ENCODE measurements at regions not wholly inside any gene's neighbourhood (a gene's known extent, or its start where the extent isn't known, plus 50 kb on each side); places are given as distances from the start of the nearest gene placed in this dataset.

GRCh38 chr15:47570881-47571640, 146.2 kb upstream of the SEMA6D start:
- TF ChIP-seq, protein P1, sequence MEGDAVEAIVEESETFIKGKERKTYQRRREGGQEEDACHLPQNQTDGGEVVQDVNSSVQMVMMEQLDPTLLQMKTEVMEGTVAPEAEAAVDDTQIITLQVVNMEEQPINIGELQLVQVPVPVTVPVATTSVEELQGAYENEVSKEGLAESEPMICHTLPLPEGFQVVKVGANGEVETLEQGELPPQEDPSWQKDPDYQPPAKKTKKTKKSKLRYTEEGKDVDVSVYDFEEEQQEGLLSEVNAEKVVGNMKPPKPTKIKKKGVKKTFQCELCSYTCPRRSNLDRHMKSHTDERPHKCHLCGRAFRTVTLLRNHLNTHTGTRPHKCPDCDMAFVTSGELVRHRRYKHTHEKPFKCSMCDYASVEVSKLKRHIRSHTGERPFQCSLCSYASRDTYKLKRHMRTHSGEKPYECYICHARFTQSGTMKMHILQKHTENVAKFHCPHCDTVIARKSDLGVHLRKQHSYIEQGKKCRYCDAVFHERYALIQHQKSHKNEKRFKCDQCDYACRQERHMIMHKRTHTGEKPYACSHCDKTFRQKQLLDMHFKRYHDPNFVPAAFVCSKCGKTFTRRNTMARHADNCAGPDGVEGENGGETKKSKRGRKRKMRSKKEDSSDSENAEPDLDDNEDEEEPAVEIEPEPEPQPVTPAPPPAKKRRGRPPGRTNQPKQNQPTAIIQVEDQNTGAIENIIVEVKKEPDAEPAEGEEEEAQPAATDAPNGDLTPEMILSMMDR (IDR thresholded peaks at IDR 0.05; ENCODE audit: insufficient read depth, low read depth, low read length, missing control alignments) = no peak
- no peak for DNase-seq (ENCODE audit: low read depth)
- H3K4me3 ChIP-seq (ENCODE audit: low read depth, low read length) = no peak overlapping the region

DNA sequence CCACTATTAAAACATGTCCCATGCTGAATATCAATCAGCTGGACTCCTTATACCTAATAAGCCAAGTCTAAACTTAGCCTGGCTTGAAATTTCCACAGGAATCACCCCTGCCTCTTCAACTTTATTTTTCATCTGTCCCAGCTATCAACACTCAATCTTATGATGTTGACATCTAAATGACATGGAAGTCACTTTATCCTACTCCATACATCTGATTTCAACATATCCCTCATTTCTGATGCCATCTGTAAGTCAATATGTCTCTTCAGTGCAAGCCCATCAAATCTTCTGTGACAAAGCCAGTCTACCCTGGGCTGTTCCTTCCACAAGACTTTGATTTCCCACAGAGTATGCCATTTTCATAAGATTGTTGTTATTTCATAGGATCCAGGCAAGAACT, 143.6 kb upstream of the SEMA6D start:
- TF ChIP-seq, protein P1 (IDR thresholded peaks at IDR 0.05; ENCODE audit: insufficient read depth, low read depth, low read length, missing control alignments) = no peak
- no peak overlapping the region for H3K4me3 ChIP-seq (ENCODE audit: low read depth, low read length)
- DNase-seq (ENCODE audit: low read depth) = no peak

DNA sequence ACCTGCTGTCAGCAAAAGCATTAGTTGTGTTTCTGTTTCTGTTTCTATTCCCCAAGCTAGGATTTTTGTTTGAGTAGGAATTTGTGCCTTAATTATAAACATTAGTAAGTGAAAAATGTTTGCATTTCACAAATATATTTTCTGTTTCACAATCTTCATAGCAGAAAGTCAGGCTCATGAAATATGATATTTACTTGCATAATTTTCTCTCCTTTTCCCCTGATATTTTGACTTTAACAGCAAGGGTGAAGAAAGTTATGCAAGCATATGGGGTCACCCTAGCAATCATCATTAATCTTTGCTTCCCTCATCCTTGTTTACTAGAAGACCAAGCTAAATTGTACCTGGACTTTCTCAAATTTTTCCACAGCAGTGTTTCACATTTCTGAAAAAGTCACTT, 140.3 kb upstream of the SEMA6D start:
- TF ChIP-seq, protein P1 (IDR thresholded peaks at IDR 0.05; ENCODE audit: insufficient read depth, low read depth, low read length, missing control alignments) = no peak
- no peak for DNase-seq (ENCODE audit: low read depth)
- no peak overlapping the region for H3K4me3 ChIP-seq (ENCODE audit: low read depth, low read length)

- no peak for DNase-seq (ENCODE audit: low read depth)
- H3K4me3 ChIP-seq (ENCODE audit: low read depth, low read length) = no peak overlapping the region
- TF ChIP-seq, protein P1 (IDR thresholded peaks at IDR 0.05; ENCODE audit: insufficient read depth, low read depth, low read length, missing control alignments) = no peak
Measured at GRCh38 chr15:47577461-47577860, 139.8 kb upstream of the SEMA6D start.

DNA sequence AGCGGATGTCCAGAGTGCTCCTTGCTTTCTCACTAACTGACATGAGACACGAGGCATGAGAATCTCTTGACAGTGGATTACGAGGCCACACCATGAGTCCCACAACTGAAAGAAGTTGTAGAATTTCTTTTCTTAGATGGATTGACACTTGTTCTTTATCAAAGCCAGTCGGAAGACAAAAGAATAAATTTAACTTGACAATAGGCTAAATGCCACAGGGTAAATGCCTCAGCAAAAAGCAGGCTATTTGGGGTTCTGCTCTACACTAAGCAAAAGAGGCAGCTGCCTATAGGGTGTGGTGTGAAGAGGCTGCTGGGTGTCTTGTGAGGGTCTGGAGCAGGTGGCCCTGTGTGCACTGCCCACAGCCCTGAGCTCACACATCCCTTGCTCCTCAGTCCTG, 135.1 kb upstream of the SEMA6D start:
- no peak overlapping the region for H3K4me3 ChIP-seq (ENCODE audit: low read depth, low read length)
- TF ChIP-seq, protein P1 (IDR thresholded peaks at IDR 0.05; ENCODE audit: insufficient read depth, low read depth, low read length, missing control alignments) = no peak
- DNase-seq (ENCODE audit: low read depth) = no peak

GRCh38 chr15:47584316-47584715, 133.0 kb upstream of the SEMA6D start:
- DNase-seq (ENCODE audit: low read depth) = no peak
- TF ChIP-seq, protein P1 (IDR thresholded peaks at IDR 0.05; ENCODE audit: insufficient read depth, low read depth, low read length, missing control alignments) = no peak
- no peak overlapping the region for H3K4me3 ChIP-seq (ENCODE audit: low read depth, low read length)
